ENCODE measurements at regions not wholly inside any gene's neighbourhood (a gene's known extent, or its start where the extent isn't known, plus 50 kb on each side); places are given as distances from the start of the nearest gene placed in this dataset.
"Not testable (repeated sequence)": the region's sequence is repeated elsewhere in the genome, so short reads cannot be mapped to it uniquely, and the experiment has no call there.

- DNase-seq (ENCODE audit: low read depth in 1 of 2, low spot score in 1 of 2) = not testable (repeated sequence)
Observed at GRCh38 chr15:22665059-22665702, 121.3 kb upstream of the NIPA1 start.

- DNase-seq (ENCODE audit: low read depth in 1 of 2, low spot score in 1 of 2) = not testable (repeated sequence)
Observed at GRCh38 chr15:22665711-22666110, 120.7 kb upstream of the NIPA1 start.

GRCh38 chr15:22684786-22685185 is 101.7 kb upstream of the NIPA1 start:
- not testable (repeated sequence) for DNase-seq (ENCODE audit: low read depth in 1 of 2, low spot score in 1 of 2)

DNA sequence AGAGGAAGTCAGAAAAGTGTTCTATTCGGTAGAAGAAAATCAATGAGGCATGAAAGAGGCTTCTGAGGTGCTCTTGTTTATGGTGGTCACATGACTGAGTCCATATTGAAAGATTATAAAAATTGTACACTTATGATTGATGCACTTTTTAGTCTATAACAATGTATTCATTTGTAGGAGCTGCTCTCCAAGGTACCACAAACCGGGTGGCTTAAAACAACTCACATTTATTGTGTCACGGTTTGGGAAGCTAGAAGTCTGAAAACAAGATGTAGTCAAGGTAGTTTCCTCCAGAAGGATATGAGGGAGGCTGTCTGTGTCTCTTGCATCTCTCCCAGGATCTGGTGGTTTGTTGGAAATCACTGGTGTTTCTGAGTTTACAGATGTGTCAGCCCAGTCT is 86.6 kb upstream of the NIPA1 start:
- not testable (repeated sequence) for DNase-seq (ENCODE audit: low read depth in 1 of 2, low spot score in 1 of 2)

GRCh38 chr15:22710831-22711341 is 75.6 kb upstream of the NIPA1 start:
- not testable (repeated sequence) for DNase-seq (ENCODE audit: low read depth in 1 of 2, low spot score in 1 of 2)

DNA sequence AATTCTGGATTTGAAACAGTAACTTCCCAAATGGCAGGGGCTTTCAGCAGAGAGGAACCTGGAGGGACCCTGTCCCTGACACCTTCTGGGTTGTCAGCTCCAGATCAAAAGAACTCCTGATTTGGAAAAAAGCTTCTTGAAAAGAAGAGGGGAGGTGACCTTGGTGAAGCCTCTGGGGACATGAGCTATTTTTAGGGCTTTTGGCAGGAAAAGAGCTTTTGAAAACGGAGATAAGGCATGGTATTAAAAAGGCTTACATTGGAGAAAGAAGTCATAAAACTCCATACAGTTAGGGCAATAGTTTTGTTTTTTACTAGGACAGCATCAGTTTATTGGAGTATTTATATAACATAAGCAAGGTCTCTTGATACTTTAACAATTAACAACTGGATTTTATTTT is 72.5 kb upstream of the NIPA1 start:
- not testable (repeated sequence) for DNase-seq (ENCODE audit: low read depth in 1 of 2, low spot score in 1 of 2)

DNA sequence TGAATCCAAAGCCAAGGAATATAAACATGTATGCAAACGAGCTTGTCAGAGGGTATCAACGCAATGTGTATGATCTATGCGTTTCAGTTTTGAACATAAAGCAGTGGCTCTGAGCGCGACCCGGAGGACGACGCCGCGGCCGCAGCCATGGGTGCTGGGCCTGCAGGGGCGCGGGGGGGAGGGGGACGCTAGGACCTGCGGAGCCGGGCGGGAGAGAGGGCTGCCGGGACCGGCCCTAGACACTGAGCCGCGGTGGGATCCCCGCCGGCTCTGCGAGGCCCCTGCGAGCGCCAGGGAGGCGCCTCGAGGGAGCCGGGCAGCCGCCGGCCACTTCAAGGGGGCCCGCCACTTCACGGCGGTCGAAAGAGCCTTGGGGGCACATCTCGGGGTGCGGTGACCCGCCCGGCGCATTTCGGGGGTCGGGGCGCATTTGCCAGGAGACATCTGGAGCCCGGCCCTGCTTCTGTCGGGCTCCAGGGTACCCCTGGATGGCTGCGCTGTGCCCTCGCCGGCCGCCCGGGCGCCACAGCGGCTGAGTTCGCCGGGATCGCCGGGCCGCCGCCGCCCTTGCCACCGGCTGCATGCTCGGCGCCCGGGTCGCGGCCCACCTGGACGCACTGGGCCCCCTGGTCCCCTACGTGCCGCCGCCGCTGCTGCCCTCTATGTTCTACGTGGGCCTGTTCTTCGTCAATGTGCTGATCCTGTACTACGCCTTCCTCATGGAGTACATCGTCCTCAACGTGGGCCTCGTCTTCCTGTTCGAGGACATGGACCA is 71.9 kb upstream of the NIPA1 start:
- not testable (repeated sequence) for DNase-seq (ENCODE audit: low read depth in 1 of 2, low spot score in 1 of 2)

DNA sequence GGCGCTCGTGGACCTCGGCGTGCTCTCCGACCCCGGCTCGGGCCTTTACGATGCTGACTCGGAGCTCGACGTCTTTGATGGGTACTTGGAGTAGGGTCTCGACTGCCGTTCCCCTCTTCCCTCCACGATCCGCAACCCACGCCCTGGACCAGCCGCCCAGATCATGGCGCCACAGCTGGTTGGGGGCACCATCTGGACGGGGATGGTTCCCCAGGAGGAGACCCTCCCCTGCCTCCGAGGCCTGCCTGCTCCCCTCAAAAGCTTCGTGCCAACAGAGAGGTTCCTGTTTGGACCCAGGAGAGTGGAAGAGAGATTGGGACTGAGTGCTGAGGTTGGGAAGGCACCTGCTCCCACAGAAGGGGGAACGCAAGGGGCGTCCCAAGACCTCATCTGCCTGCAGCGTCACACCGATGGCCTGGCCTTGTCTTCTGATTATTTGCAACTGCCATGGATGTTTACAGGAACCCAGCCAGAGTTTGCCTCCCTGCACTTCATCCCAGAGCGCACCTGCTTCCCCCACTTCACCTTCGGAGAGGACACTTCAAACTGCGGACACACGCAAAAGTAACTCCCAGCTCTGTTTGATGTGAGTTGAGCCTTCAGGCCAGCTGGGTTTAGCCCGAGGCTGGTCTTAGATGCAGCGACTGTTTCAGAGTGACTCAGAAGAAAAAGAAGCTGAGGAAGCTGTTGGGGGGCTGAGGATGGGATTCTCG is 71.2 kb upstream of the NIPA1 start:
- DNase-seq (ENCODE audit: low read depth in 1 of 2, low spot score in 1 of 2) = not testable (repeated sequence)

DNA sequence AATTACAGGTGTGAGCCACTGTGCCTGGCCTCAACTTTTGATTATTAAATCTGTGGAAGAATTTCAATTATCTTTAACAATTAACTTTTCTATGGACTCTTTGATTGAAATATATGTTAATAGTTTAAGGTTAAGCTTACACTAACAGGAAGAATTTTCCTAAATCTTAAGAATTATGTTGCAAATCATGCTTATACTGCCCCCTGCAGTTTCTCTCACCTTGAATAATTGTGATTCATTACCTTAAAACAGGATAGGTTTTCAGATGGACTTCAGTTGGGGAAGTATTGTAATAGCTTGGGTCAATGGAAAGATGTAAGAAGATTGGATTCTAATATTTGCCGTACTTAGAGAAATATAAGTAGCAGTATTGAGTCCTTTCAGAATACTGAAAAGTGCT is 66.5 kb upstream of the NIPA1 start:
- not testable (repeated sequence) for DNase-seq (ENCODE audit: low read depth in 1 of 2, low spot score in 1 of 2)

DNA sequence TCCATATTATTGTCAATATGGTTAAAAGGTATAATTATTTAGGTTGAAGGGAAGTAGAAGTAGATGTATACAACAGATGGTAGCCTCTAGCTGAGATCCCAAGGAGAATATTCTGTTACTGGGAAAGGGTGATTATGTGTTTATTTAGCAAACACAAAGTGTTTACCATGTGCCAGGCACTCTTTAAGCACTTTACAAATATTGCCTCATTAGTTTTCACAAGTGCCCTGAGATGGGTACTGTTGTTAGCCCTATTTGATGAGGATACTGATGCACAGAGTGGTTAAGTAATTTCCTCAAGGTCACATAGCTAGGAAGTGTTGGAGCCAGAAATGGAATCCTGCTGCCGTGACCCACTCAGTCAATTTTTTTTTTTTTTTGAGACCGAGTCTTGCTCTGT is 60.3 kb upstream of the NIPA1 start:
- not testable (repeated sequence) for DNase-seq (ENCODE audit: low read depth in 1 of 2, low spot score in 1 of 2)

DNA sequence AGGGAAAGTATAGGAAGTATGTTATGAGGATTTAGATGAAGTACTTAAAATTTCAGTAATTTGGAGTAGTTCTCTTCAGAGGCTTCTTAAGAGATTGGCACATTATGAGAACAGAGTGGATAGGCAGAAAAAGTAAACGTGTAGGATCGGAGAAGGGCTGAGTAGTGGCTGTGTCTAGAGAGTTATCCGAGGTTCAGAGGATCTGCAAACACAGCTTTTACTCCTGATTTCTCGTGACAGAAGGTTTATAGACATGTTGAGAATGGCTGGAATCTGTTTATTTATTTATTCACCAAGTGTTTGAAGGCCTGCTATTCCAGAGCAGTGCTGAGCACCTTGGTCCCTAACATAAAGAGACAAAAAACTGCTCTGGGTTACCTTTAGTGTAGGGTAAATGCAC is 51.4 kb upstream of the NIPA1 start:
- DNase-seq (ENCODE audit: low read depth in 1 of 2, low spot score in 1 of 2) = not testable (repeated sequence)

GRCh38 chr15:22735781-22736180 is 50.7 kb upstream of the NIPA1 start:
- no peak for DNase-seq (ENCODE audit: low read depth in 1 of 2, low spot score in 1 of 2)

DNA sequence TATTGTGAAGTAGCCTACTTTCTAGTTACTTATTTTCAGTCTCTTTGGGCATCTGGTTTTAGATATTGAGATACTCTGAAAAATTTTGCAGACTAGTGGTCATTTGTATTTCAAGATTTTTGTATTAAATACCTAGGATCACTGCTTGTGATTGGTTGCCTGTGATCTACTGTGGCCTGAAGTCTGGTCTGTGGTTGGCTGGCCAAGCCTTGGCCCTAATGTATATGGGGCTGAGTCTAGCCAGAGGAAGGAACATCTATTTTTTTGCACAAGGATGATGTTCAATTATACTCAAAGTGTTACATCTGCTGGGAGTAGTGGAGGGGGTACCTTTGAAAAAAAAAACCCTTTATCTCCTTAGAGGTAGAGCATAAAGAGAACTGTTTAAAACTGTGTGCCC is 50.2 kb upstream of the NIPA1 start:
- DNase-seq (ENCODE audit: low read depth in 1 of 2, low spot score in 1 of 2) = not testable (repeated sequence)

Measured in stimulated activated CD4-positive, alpha-beta T cell treated with anti-CD3 and anti-CD28 coated beads, Interleukin-15, amount 100 ng/mL, for 1 hour (primary cell).